NCI-H345 treated with DMSO at 0.1 percent for 48 hours (cell line): ENCODE measurements at regions not wholly inside any gene's neighbourhood (a gene's known extent, or its start where the extent isn't known, plus 50 kb on each side); places are given as distances from the start of the nearest gene placed in this dataset.
"Not testable (repeated sequence)": the region's sequence is repeated elsewhere in the genome, so short reads cannot be mapped to it uniquely, and the experiment has no call there.

Source experiments
- DNase-seq: peaks from one replicate; lab custom pipeline; 2025; ENCODE audit not compliant: unreplicated experiment; lab: John Stamatoyannopoulos, UW

GRCh38 chr10:29363930-29364329 is 75.1 kb downstream of the LYZL1 start:
- DNase-seq, result not testable (repeated sequence)

DNA sequence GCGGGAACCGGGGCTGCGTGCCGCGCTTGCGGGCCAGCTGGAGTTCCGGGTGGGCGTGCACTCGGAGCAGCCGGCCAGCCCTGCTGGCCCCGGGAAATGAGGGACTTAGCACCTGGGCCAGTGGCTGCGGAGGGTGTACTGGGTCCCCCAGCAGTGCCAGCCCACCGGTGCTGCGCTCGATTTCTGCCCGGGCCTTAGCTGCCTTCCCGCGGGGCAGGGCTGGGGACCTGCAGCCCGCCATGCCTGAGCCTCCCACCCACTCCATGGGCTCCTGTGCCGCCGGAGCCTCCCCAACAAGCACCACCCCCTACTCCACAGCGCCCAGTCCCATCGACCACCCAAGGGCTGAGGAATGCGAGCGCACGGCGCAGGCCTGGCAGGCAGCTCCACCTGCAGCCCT is 77.3 kb downstream of the LYZL1 start:
- not testable (repeated sequence) for DNase-seq

GRCh38 chr10:29369419-29369818 is 80.5 kb downstream of the LYZL1 start:
- DNase-seq, result no peak

GRCh38 chr10:29370097-29371092 is 81.5 kb downstream of the LYZL1 start:
- DNase-seq, result no peak

GRCh38 chr10:29372920-29373319 is 84.0 kb downstream of the LYZL1 start:
- no peak for DNase-seq

GRCh38 chr10:29374162-29374561 is 85.3 kb downstream of the LYZL1 start:
- DNase-seq, result no peak

DNA sequence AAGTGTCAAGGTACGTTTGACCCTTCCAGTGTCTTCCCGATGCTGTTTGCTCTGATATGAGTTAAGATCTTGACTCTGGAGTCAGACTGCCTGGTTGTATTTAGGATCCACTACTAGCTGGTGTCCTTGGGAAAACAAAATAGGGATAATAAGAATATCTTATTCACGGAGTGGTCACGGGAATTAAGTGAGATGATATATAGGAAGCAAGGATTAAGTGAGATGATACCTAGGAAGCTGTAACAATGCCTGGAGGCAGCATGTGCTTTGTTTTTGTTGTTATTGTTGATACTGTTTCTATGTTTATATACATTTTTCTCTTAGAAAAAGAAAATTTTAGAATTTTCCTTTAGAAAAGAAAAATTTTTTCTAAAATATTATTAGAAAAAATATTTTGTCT is 87.0 kb downstream of the LYZL1 start:
- DNase-seq, result no peak

GRCh38 chr10:29377333-29377961 is 88.6 kb downstream of the LYZL1 start:
- no peak for DNase-seq

GRCh38 chr10:29378106-29378505 is 89.2 kb downstream of the LYZL1 start:
- no peak for DNase-seq

- no peak for DNase-seq
These were observed 90.3 kb downstream of the LYZL1 start for GRCh38 chr10:29379208-29379607.

DNA sequence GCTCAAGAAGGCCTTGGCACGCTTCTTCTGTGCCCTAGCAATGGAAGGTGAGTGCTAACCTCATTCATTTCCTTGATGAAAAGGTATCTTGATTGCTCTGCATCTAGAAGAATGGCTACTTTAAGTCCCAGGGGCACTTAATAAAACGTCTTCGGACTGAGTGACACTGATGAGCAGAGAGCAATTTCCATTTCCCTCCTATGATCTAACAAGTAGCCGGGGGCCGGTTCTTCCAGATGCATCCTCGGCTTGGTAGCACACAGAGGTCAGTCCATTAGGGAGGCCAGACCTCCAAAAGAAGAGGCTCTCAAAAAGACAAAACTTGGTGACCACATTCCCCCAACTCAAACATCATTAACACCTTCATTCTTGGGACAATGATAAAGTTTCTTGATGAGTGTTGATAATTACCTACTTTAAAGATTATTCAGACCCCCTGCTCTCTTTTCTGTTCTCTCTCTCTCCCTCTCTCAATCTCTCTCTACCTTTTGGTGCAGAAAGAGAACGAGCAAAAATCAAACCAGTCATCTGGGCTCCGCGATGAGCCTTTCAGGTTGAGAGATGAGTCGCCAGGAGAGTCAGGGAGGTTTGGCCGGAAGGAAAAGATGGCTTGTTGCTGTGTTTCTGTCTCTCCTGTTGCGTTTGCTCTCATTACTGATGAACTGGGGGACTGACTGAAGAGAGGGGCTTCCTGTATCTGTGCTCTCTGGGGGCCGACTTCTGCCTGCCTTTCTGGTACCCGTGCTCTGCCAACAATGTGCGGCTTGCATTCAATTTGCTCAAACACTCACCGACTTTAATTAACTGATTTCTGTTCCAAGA is 91.1 kb downstream of the LYZL1 start:
- not testable (repeated sequence) for DNase-seq

GRCh38 chr10:29380599-29381511 is 92.0 kb downstream of the LYZL1 start:
- DNase-seq, result not testable (repeated sequence)

- peak; percentile 27 for DNase-seq
These were observed 97.6 kb downstream of the LYZL1 start for GRCh38 chr10:29386342-29386999.

- peak; percentile 80 for DNase-seq
These were observed 98.4 kb downstream of the LYZL1 start for GRCh38 chr10:29387269-29387668.

GRCh38 chr10:29388112-29388511 is 99.2 kb downstream of the LYZL1 start:
- DNase-seq, result not testable (repeated sequence)

DNA sequence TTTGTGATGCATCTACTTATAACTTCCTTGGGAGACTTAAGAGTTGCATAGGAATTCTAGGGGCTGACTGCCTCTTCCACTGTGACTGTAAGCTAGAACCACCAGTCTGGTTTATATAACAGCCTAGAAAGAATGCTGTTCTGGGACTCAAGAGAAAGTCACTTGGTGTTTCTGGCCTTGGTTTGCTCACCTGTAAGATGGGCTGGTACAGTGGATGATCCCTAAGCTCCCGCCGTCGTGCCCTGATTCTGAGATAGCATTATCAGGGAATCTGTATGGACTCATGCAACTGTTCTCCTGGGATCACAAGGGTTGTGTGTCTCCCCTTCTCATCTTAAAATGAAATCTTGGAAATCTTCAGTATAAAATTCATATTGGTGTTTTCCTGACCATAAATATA is 100.6 kb downstream of the LYZL1 start:
- DNase-seq, result no peak

- DNase-seq, result no peak
These were observed 101.1 kb downstream of the LYZL1 start for GRCh38 chr10:29389935-29390334.

DNA sequence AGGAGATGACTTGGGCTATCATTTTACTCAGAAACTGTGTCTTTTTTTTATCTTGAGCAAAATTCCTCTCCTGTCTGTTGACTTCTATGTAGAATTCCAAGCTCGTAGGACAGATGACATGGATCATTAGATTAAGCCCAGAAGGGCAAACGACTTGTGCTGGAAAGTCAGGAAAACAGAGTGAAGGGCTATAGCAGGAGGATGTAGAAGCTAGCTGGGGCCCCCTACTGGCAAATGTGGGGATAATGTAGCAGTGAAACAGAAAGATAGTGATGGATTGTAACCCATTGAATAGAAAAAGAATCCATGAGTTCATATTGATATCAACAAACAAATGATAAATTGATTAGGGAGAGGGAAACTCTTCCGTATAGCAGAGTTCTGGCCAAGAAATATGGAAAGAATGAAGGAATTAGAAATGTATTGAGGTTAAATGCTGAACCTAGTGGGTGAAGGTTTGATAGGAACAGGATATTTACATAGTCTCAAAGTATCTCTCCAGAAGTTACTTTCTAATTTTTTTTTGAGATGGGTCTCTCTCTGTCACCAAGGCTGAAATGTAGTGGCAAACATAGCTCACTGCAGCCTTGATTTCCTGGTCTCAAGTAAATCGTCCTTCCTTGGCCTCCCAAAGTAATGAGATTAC is 103.6 kb downstream of the LYZL1 start:
- DNase-seq, result peak; percentile 13

DNA sequence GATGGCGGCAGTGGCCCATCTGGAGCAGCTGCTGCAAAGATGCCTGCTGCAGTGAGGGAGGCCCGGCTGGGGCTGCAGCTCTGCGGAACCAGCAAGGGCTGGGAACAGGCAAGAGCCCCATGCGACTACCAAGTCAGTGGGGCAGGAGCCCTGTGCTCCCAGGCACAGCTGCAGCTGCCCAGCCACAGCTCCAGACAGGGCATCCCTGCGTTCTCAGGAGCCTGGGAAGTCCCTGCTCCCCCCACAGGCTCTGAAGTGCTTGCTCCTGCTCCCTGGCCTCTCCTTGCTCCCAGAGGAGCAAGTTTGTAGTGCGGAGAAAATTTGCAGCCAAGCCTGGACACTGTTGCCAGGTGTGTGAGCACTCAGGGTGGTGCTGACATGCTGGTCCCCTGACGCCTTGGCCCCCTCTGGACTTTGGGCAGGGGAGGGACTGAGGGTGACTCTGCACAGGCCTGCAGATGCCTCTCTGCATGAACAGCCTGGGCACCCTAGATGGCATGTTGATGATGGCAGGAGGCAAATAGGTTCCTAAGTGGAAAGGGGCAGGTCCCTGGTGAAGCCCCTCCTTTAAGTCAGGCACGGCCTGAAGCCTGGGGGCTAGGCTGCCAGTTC is 105.6 kb downstream of the LYZL1 start:
- no peak for DNase-seq
